ENCODE measurements at regions not wholly inside any gene's neighbourhood (a gene's known extent, or its start where the extent isn't known, plus 50 kb on each side); places are given as distances from the start of the nearest gene placed in this dataset.
A peak's percentile ranks its signal among the peaks of the same experiment; 100 is the strongest.

DNA sequence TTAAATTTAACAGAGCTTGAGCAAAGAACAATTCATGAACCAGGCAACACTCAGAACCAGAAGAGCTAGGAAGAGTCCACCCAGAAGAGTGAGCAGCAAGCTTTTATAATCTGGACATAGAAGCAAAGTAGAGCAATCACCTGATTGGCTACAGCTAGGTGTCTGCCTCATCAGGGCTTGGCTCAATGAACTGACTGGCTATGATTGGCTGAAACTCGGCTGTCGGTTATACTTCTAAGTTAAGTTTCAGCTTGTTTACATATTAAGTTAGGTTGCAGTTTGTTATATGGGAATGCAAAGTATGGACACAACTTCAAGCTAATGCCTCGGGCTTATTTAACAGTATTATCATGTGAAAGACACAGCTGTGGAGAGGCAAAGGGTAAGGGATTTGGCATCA lies 63.2 kb upstream of the NABP1 start:
- no peak for DNase-seq

- no peak for DNase-seq
Observed at GRCh38 chr2:191615596-191615995, 62.3 kb upstream of the NABP1 start.

DNA sequence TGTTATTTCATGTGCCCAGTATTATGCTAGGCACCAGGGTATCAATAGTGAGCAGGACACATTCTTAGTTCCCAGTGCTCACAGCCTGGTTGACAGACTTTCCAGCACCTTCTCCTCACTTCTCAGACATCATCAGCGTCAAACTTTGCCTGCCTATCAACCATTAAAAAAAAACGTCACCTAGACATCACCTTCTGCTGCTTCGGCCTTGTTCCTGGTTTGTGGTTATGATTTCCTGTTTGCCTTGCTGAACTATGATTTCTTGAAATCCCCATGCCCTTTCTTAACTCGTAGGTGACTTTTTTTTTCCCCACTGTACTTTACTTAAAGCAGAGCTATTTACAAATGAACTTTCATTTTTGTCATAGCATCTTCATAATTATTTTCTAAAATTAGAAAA lies 60.4 kb upstream of the NABP1 start:
- peak in 2 of 4 experiments; percentile 3 to 14 for DNase-seq

DNA sequence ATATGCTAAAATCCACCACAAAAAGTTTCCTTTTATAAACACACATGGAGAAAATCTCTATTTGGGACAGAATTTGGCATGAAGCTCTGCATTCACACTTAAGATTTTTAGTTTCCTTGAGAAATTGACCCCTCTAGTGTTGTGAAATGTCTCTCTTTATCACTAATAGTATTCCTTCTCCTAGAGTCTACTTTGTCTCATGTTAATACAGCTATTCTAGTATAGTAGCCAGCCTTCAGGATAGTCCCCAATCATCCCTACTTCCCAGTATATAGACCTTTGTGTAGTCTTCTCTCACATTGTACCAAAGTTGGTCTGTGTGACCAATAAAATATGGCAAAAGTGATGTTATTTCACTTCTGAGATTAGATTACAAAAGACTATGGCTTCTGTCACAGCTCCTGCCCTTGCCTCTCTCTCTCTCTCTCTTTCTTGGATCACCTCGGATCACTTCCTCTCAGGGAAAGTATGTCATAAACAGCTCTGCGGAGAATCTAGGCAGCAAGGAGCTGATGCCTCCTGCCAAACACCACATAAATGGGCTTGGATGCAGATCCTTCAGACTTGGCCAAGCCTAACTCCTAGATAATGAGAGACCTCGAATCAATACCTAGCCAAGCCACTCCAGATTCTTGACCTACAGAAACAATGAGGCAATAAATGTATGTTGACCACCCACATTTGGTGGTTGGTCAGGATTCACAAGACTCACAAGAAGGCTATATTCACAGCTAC lies 59.7 kb upstream of the NABP1 start:
- DNase-seq: no peak

DNA sequence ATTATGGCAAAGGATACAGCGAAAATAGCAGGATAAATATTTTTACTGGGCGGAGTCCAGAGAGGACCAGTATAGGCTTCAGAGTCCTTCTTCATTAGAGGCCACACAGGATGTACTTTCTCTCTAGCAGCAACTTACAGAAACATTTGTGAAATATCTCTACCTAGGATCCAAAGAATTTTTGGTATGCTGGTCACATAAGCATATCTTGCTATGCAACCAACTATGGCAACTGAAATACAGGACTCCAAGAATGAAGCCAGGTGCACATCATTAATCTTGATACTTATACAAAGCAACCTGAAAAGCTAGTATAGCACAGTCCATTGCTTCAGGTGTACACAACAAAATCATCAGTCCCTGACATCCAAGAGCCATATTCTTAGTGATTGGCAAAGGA lies 59.1 kb upstream of the NABP1 start:
- no peak for DNase-seq

- no peak for DNase-seq
Observed at GRCh38 chr2:191620144-191620543, 57.8 kb upstream of the NABP1 start.

GRCh38 chr2:191622374-191623320 lies 55.3 kb upstream of the NABP1 start:
- DNase-seq: no peak

DNA sequence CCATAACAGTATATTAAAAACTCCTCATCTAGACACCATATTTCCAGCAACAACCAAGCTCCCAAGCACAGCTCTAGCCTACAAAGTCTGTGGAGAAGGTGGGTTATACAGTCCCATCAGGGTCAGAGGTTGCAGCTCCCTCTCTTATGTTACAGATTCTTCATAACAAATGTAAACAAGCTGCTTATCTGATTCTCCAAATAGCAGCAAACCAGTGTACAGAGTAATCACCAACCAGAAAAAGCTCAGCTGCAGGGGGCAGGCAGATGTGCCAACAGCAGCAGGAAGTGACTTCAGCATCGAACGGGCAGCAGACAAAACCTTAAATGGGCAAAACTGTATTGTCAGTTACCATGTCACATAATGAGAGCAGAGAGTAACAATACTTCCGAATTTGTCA lies 52.9 kb upstream of the NABP1 start:
- peak in 2 of 4 experiments; percentile 10 to 25 for DNase-seq

GRCh38 chr2:191625446-191625845 lies 52.5 kb upstream of the NABP1 start:
- DNase-seq: no peak

- DNase-seq: no peak
Observed at GRCh38 chr2:191626497-191627151, 51.3 kb upstream of the NABP1 start.

- no peak for DNase-seq
Observed at GRCh38 chr2:191627518-191627917, 50.4 kb upstream of the NABP1 start.
